Liver (tissue), 8 donors: ENCODE measurements at regions not wholly inside any gene's neighbourhood (a gene's known extent, or its start where the extent isn't known, plus 50 kb on each side); places are given as distances from the start of the nearest gene placed in this dataset.
A peak's percentile ranks its signal among the peaks of the same experiment; 100 is the strongest.

ENCODE experiments used
- DNase-seq: peaks from one replicate; pipeline ENCODE4 v3.0.0-alpha.2; 2017; ENCODE audit warnings: low spot score
- H3K27ac ChIP-seq, 2 donors: one replicate each; pipeline ENCODE4 v1.7.0; 2013; ENCODE audit warnings: inconsistent platforms in 2 of 2, low read length in 2 of 2, control low read depth in 1 of 2, low read depth in 1 of 2, mild to moderate bottlenecking in 1 of 2
- H3K27me3 ChIP-seq, 4 donors: one replicate each; pipeline versions ENCODE4 v1.6.1 to v1.7.0; 2013; ENCODE audit warnings: low read length in 3 of 4, inconsistent platforms in 1 of 4, mild to moderate bottlenecking in 1 of 4, moderate library complexity in 1 of 4; ENCODE audit not compliant: control insufficient read depth in 4 of 4, insufficient read depth in 4 of 4
- H3K36me3 ChIP-seq, 4 donors: one replicate each; pipeline versions ENCODE4 v1.6.1 to v1.7.0; 2013; ENCODE audit warnings: low read length in 3 of 4, mild to moderate bottlenecking in 3 of 4, low read depth in 1 of 4, moderate library complexity in 1 of 4; ENCODE audit not compliant: control insufficient read depth in 4 of 4, insufficient read depth in 3 of 4
- H3K4me1 ChIP-seq, 4 donors: one replicate each; pipeline versions ENCODE4 v1.6.1 to v1.7.0; 2013; ENCODE audit warnings: low read length in 3 of 4, mild to moderate bottlenecking in 3 of 4, moderate library complexity in 1 of 4; ENCODE audit not compliant: control insufficient read depth in 4 of 4, insufficient read depth in 4 of 4
- H3K4me3 ChIP-seq, 3 donors: one replicate each; pipeline versions ENCODE4 v1.6.1 to v1.7.0; 2013; ENCODE audit warnings: low read length in 3 of 3, control low read depth in 1 of 3, low read depth in 1 of 3, mild to moderate bottlenecking in 1 of 3
- H3K9ac ChIP-seq, 2 donors: one replicate each; pipeline ENCODE4 v1.7.0; 2013; ENCODE audit warnings: low read length in 2 of 2, mild to moderate bottlenecking in 2 of 2, moderate library complexity in 2 of 2, control low read depth in 1 of 2, low read depth in 1 of 2
- H3K9me3 ChIP-seq, 4 donors: one replicate each; pipeline versions ENCODE4 v1.6.1 to v1.7.0; 2013; ENCODE audit warnings: low read length in 3 of 4; ENCODE audit not compliant: control insufficient read depth in 4 of 4
- ATF3 ChIP-seq: IDR thresholded peaks from 2 replicates; pipeline ENCODE4 v1.6.1; 2016; ENCODE audit warnings: antibody characterized with exemption
- CTCF ChIP-seq: fragments of 150-350 bp; IDR thresholded peaks from 2 replicates; pipeline ENCODE4 v1.5.1; 2017; ENCODE audit warnings: improper control_type of control experiment, low read depth, low read length; ENCODE audit not compliant: missing input control
- FOXA1 ChIP-seq: IDR thresholded peaks from 2 replicates; pipeline ENCODE4 v1.6.1; 2016; ENCODE audit warnings: antibody characterized with exemption
- HNF4A ChIP-seq, 2 donors: conservative IDR thresholded peaks; 2 replicates each; pipeline ENCODE4 v1.6.1; 2016; ENCODE audit warnings: antibody characterized with exemption in 2 of 2, mild to moderate bottlenecking in 2 of 2
- HNF4G ChIP-seq: IDR thresholded peaks from 2 replicates; pipeline ENCODE4 v1.6.1; 2016; ENCODE audit warnings: antibody characterized with exemption
- MAX ChIP-seq: IDR thresholded peaks from 2 replicates; pipeline ENCODE4 v1.6.1; 2016; ENCODE audit warnings: antibody characterized with exemption
- RAD21 ChIP-seq, 2 donors: IDR thresholded peaks; 2 replicates each; pipeline ENCODE4 v1.6.1; 2016; ENCODE audit warnings: antibody characterized with exemption in 2 of 2, mild to moderate bottlenecking in 2 of 2
- REST ChIP-seq: IDR thresholded peaks from 2 replicates; pipeline ENCODE4 v1.6.1; 2016; ENCODE audit warnings: antibody characterized with exemption, mild to moderate bottlenecking
- SP1 ChIP-seq: IDR thresholded peaks from 2 replicates; pipeline ENCODE4 v1.6.1; 2018; ENCODE audit warnings: antibody characterized with exemption, mild to moderate bottlenecking
- ZBTB33 ChIP-seq: IDR thresholded peaks from 2 replicates; pipeline ENCODE4 v1.6.1; 2016; ENCODE audit warnings: antibody characterized with exemption
- WGBS: extraction: QIAGEN DNeasy Blood & Tissue Kit; methylation state at CpG from one replicate; pipeline ENCODE4 v1.1.7; 2013; 5-methylcytosine and 5-hydroxymethylcytosine counted together
- donor health status: healthy.
- donor health status: healthy.
- donor health status: healthy.
- donor health status: healthy.
- donor health status: healthy.

GRCh38 chr18:27665264-27665799, 480.2 kb upstream of the CHST9 start:
- no peak for DNase-seq
- H3K36me3 ChIP-seq: no peaks in the 10 kb centered on the region
- peaks cover 3 to 31% (median 28%) of the 10 kb centered on the region in 4 donors for H3K4me1 ChIP-seq
- WGBS: 74% methylated on average over 5 of the region's 5 CpGs
- H3K27me3 ChIP-seq: no peaks in the 10 kb centered on the region
- H3K4me3 ChIP-seq: no peak overlapping the region
- H3K9ac ChIP-seq: no peak overlapping the region
- TF ChIP-seq REST (no peak), CTCF (no peak), MAX (no peak), ATF3 (no peak)
- H3K27ac ChIP-seq: no peak overlapping the region
- no peaks in the 10 kb centered on the region for H3K9me3 ChIP-seq

GRCh38 chr18:27662949-27663348, 477.8 kb upstream of the CHST9 start:
- no peaks in the 10 kb centered on the region for H3K36me3 ChIP-seq
- no peak for DNase-seq
- WGBS: 93% methylated on average over 4 of the region's 4 CpGs

More at GRCh38 chr18:27662949-27663348, 477.8 kb upstream of the CHST9 start:
- TF ChIP-seq FOXA1 (no peak), HNF4A (conservative IDR thresholded peaks at IDR 0.05) (peak; percentile 6 to 26), HNF4G (no peak), ZBTB33 (no peak), ATF3 (no peak), RAD21 (IDR thresholded peaks at IDR 0.05) (no peak), SP1 (no peak)
- no peak overlapping the region for H3K9ac ChIP-seq
- no peaks in the 10 kb centered on the region for H3K27me3 ChIP-seq
- no peak overlapping the region for H3K27ac ChIP-seq
- H3K4me3 ChIP-seq: no peak overlapping the region
- no peaks in the 10 kb centered on the region for H3K9me3 ChIP-seq
- peaks cover 3 to 31% (median 28%) of the 10 kb centered on the region in 4 donors for H3K4me1 ChIP-seq
